PFSK-1 (cell line): ENCODE measurements at regions not wholly inside any gene's neighbourhood (a gene's known extent, or its start where the extent isn't known, plus 50 kb on each side); places are given as distances from the start of the nearest gene placed in this dataset.

Experiments used
- FOXP2 ChIP-seq: optimal IDR thresholded peaks from 2 replicates; pipeline ENCODE3; 2011; ENCODE audit warnings: borderline replicate concordance, control low read depth, inconsistent platforms; ENCODE audit not compliant: insufficient read depth; ENCODE audit errors: extremely low read length, extremely low read depth
- POLR2AphosphoS5 ChIP-seq: IDR thresholded peaks from 2 replicates; pipeline ENCODE4 v1.6.1; 2012; ENCODE audit warnings: low read depth, mild to moderate bottlenecking, control low read depth, low read length, moderate library complexity
- REST ChIP-seq, 2 experiments: IDR thresholded peaks; 2 replicates each; pipeline versions ENCODE4 v1.6.1 to v1.8.0; 2011 to 2012; ENCODE audit warnings: low read depth in 2 of 2, low read length in 2 of 2, control low read depth in 1 of 2, inconsistent platforms in 1 of 2, mild to moderate bottlenecking in 1 of 2, moderate library complexity in 1 of 2; ENCODE audit not compliant: insufficient read depth in 1 of 2
- SIN3A ChIP-seq: IDR thresholded peaks from 2 replicates; pipeline ENCODE4 v1.6.1; 2012; ENCODE audit warnings: mild to moderate bottlenecking, low read length, moderate library complexity, borderline replicate concordance; ENCODE audit not compliant: insufficient read depth
- TAF1 ChIP-seq: IDR thresholded peaks from 2 replicates; pipeline ENCODE4 v1.6.1; 2012; ENCODE audit warnings: low read length, control low read depth, borderline replicate concordance; ENCODE audit not compliant: insufficient read depth

GRCh38 chr16:13586051-13586450, 333.9 kb upstream of the ERCC4 start:
- TF ChIP-seq SIN3A (no peak), TAF1 (no peak), FOXP2 (no peak), REST (IDR thresholded peaks at IDR 0.05; ENCODE audit: insufficient read depth in 1 of 2, low read depth in 2 of 2, low read length in 2 of 2) (no peak), POLR2AphosphoS5 (no peak)

DNA sequence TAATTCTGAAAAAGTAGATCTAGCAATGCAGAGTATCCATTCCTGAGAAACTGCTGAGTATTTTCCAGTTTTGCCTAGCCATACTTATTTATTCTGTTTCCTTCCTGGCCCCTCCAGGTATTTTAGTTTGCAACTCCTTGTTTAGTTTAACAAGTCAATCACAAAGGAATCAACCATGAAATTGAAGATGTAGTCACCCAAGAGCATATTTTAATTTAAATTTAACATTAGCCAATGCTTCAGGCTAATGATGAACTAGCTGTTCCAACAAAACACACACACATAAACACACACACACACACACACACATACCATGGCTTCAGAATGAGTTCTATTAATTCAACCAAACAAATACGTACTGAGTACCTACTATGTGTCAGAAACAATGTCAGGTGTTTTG, 332.8 kb upstream of the ERCC4 start:
- TF ChIP-seq SIN3A (no peak), REST (IDR thresholded peaks at IDR 0.05; ENCODE audit: insufficient read depth in 1 of 2, low read depth in 2 of 2, low read length in 2 of 2) (no peak), FOXP2 (no peak), TAF1 (no peak), POLR2AphosphoS5 (no peak)

DNA sequence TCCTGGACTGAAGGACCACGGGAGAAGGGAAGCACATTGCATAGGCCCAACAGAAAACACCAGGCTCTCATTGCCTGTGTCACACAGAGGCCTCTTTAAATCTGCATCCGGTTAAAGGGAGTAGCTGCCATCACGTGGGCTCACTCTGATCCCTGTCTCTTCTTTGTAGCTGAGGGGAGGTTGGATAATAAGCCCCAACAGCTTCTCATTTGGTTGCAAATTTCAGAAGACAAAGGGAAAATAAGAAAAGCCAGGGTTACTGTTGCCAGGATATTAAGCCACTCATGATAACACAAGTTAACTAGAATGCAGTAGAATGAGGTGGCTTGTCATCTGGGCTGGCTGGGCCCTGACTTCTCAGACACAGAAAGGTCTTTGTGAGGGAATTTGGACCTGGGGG, 325.1 kb upstream of the ERCC4 start:
- TF ChIP-seq SIN3A (no peak), POLR2AphosphoS5 (no peak), FOXP2 (no peak), REST (IDR thresholded peaks at IDR 0.05; ENCODE audit: insufficient read depth in 1 of 2, low read depth in 2 of 2, low read length in 2 of 2) (no peak), TAF1 (no peak)

- no peak for TF ChIP-seq TAF1
- no peak for TF ChIP-seq REST (IDR thresholded peaks at IDR 0.05; ENCODE audit: insufficient read depth in 1 of 2, low read depth in 2 of 2, low read length in 2 of 2)
- no peak for TF ChIP-seq FOXP2
Measured at GRCh38 chr16:13606804-13607203, 313.1 kb upstream of the ERCC4 start.

DNA sequence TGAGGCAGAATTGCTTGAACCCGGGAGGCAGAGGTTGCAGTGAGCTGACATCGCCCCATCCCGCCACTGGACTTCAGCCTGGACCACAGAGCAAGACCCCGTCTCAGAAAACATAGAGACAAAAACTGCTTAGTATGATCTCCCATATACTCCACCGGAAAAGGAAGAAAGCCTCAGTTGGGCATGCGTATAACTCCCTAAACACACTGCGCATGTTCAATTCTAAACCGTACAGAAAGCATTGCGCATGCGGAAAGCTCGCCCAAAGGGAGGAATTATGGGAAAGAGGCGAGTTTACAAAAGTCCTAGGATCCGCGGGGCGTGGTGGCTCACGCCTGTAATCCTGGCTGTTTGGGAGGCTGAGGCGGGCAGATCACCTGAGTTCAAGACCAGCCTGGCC, 312.7 kb upstream of the ERCC4 start:
- TF ChIP-seq SIN3A, result no peak
- TF ChIP-seq POLR2AphosphoS5, result no peak
- TF ChIP-seq TAF1, result no peak
- no peak for TF ChIP-seq REST (IDR thresholded peaks at IDR 0.05; ENCODE audit: insufficient read depth in 1 of 2, low read depth in 2 of 2, low read length in 2 of 2)
- TF ChIP-seq FOXP2, result no peak
